ENCODE measurements at regions not wholly inside any gene's neighbourhood (a gene's known extent, or its start where the extent isn't known, plus 50 kb on each side); places are given as distances from the start of the nearest gene placed in this dataset.
"Not testable (repeated sequence)": the region's sequence is repeated elsewhere in the genome, so short reads cannot be mapped to it uniquely, and the experiment has no call there.

DNA sequence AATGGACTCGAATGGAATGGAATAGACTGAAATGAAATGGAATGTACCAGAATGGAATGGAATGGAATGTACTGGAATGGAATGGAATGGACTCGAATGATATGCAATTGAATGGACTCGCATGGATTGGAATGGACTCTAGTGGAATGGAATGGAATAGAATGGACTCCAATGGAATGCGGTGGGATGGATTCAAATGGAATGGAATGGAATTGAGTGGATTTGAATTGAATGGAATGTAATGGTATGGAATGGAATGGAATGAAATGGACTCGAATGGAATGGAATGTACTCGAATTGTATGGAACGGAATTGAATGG, 99.6 kb upstream of the FBXO28 start:
- CTCF ChIA-PET: no interaction called here
- no peaks in the 10 kb centered on the region for H3K9me3 Mint-ChIP-seq (ENCODE audit: low read depth)
- H3K27me3 Mint-ChIP-seq: no peaks in the 10 kb centered on the region
- H3K36me3 Mint-ChIP-seq: peaks cover 6% of the 10 kb centered on the region
- no peak for DNase-seq
- H3K4me3 Mint-ChIP-seq: no peak overlapping the region
- no peaks in the 10 kb centered on the region for H3K4me1 Mint-ChIP-seq
- no peak for ATAC-seq
- no peak overlapping the region for H3K27ac Mint-ChIP-seq

DNA sequence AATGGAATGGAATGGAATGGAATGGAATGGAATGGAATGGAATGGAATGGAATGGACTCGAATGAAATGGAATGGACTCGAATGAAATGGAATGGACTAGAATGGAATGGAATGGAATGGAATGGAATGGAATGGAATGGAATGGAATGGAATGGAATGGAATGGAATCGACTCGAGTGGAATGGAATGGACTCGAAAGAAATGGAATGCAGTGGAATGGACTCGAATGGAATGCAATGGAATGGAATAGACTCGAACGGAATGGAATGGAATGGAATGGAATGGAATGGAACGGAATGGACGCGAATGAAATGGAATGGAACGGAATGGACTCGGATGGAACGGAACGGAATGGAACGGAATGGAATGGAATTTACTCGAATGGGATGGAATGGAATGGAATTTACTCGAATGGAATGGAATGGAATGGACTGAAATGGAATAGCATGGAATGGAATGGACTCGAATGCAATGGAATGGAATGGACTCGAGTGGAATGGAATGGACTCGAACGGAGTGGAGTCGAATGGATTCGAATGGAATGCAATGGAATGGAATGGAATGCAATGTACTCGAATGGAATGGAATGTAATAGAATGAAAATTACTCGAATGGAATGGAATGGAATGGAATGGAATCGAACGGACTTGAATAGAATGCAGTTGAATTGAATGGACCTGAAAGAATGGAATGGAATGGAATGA, 100.1 kb upstream of the FBXO28 start:
- H3K36me3 Mint-ChIP-seq; CTCF ChIA-PET; DNase-seq; H3K9me3 Mint-ChIP-seq (ENCODE audit: low read depth); H3K27ac Mint-ChIP-seq; ATAC-seq; H3K4me1 Mint-ChIP-seq; H3K4me3 Mint-ChIP-seq; H3K27me3 Mint-ChIP-seq: not testable (repeated sequence)

- CTCF ChIA-PET; DNase-seq; H3K4me3 Mint-ChIP-seq; H3K4me1 Mint-ChIP-seq; H3K27me3 Mint-ChIP-seq; ATAC-seq; H3K27ac Mint-ChIP-seq; H3K9me3 Mint-ChIP-seq (ENCODE audit: low read depth): not testable (repeated sequence)
- peaks cover 14% of the 10 kb centered on the region for H3K36me3 Mint-ChIP-seq
Measured at GRCh38 chr1:224012807-224013434, 101.0 kb upstream of the FBXO28 start.

DNA sequence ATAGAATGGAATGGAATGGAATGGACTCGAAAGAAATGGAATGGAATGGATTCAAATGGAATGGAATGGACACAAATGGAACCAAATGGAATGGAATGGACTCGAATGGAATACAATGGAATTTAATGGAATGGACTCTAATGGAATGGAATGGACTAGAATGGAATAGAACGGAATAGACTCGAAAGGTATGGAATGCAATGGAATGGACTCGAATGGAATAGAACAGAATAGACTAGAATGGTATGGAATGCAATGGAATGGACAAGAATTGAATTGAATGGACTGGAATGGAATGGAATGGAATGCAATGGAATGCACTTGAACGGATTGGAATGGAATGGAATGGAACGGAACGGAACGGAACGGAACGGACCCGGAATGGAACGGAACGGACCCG, 101.7 kb upstream of the FBXO28 start:
- H3K4me3 Mint-ChIP-seq; H3K27ac Mint-ChIP-seq; H3K4me1 Mint-ChIP-seq; DNase-seq; CTCF ChIA-PET; H3K27me3 Mint-ChIP-seq; ATAC-seq; H3K9me3 Mint-ChIP-seq (ENCODE audit: low read depth): not testable (repeated sequence)
- H3K36me3 Mint-ChIP-seq: peaks cover 20% of the 10 kb centered on the region

DNA sequence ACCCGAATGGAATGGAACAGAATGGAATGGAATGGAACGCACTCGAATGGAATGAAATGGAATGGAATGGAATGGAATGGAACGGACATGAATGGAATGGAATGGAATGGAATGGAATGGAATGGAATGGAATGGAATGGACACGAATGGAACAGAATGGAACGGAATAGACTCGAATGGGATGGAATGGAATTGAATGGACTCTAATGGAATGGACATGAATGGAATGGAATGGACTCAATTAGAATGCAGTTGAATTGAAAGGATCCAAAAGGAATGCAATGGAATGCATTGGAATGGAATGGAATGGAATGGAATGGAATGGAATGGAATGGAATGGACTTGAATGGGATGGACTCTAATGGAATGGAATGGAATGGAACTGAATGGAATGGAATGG, 102.2 kb upstream of the FBXO28 start:
- DNase-seq; CTCF ChIA-PET; H3K4me3 Mint-ChIP-seq; H3K27ac Mint-ChIP-seq; H3K27me3 Mint-ChIP-seq; H3K4me1 Mint-ChIP-seq; ATAC-seq; H3K9me3 Mint-ChIP-seq (ENCODE audit: low read depth): not testable (repeated sequence)
- peaks cover 21% of the 10 kb centered on the region for H3K36me3 Mint-ChIP-seq

- H3K27me3 Mint-ChIP-seq; H3K27ac Mint-ChIP-seq; H3K9me3 Mint-ChIP-seq (ENCODE audit: low read depth); ATAC-seq; DNase-seq; H3K4me1 Mint-ChIP-seq; H3K4me3 Mint-ChIP-seq; CTCF ChIA-PET: not testable (repeated sequence)
- H3K36me3 Mint-ChIP-seq: peaks cover 22% of the 10 kb centered on the region
Measured at GRCh38 chr1:224011153-224011552, 102.8 kb upstream of the FBXO28 start.

GRCh38 chr1:224005973-224006372, 107.9 kb upstream of the FBXO28 start:
- CTCF ChIA-PET, ATAC-seq, H3K4me3 Mint-ChIP-seq: not testable (repeated sequence)

DNA sequence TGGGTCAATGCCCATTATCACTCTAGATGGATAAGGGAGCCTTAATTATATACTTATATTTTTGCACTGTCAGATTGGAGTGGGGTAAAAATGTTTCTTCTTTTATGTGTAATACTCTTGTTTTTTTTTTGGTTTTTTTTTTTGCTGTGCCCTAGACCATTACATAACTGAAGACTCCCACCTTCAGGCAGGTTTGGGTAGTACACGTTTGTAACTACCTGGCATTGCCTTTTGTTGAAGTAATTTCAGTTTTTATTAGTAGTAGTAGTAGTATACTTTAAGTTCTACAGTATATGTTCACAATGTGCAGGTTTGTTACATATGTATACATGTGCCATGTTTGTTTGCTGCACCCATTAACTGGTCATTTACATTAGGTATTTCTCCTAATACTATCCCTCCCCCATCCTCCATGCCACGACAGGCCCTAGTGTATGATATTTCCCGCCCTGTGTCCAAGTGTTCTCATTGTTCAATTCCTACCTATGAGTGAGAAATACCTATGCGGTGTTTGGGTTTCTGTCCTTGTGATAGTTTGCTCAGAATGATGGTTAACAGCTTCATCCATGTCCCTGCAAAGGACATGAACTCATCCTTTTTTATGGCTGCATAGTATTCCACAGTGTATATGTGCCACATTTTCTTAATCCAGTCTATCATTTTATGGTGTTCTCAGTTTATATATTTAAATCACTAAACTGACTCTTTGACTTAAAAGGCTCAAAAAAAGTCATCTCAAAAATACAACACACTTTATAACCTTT, 109.2 kb upstream of the FBXO28 start:
- ATAC-seq; H3K9me3 Mint-ChIP-seq (ENCODE audit: low read depth); H3K27ac Mint-ChIP-seq; H3K4me1 Mint-ChIP-seq; H3K27me3 Mint-ChIP-seq; CTCF ChIA-PET; H3K4me3 Mint-ChIP-seq: not testable (repeated sequence)
- peaks cover 26% of the 10 kb centered on the region for H3K36me3 Mint-ChIP-seq
- peak; percentile 64 for DNase-seq

More at GRCh38 chr1:224005973-224006372, 107.9 kb upstream of the FBXO28 start:
- not testable (repeated sequence) for H3K9me3 Mint-ChIP-seq (ENCODE audit: low read depth); H3K27me3 Mint-ChIP-seq; H3K4me1 Mint-ChIP-seq; H3K27ac Mint-ChIP-seq; DNase-seq
- peaks cover 28% of the 10 kb centered on the region for H3K36me3 Mint-ChIP-seq

- ATAC-seq; H3K4me3 Mint-ChIP-seq; H3K27me3 Mint-ChIP-seq; CTCF ChIA-PET; DNase-seq; H3K9me3 Mint-ChIP-seq (ENCODE audit: low read depth); H3K4me1 Mint-ChIP-seq; H3K27ac Mint-ChIP-seq: not testable (repeated sequence)
- H3K36me3 Mint-ChIP-seq: peaks cover 26% of the 10 kb centered on the region
Measured at GRCh38 chr1:224003896-224004295, 110.0 kb upstream of the FBXO28 start.

DNA sequence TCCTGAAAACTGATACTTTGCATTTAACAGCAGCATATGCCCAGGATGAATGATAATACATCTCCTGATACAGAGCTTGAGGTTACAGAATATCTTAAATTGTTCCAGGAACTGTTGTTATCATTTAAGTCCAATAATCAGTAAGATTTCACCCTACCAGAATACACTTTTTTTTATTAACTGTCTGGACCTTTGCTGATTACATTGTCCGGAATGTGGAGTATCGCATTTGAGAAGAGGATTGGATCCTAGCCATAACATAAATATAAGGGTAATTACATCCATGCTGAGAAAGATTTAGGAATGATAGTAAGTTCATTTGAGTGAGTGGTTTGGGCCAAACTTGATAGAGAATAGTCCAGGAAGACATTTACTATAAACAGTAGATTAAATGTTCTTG, 112.2 kb upstream of the FBXO28 start:
- H3K4me1 Mint-ChIP-seq; H3K4me3 Mint-ChIP-seq; DNase-seq; H3K9me3 Mint-ChIP-seq (ENCODE audit: low read depth); H3K27me3 Mint-ChIP-seq; CTCF ChIA-PET; ATAC-seq; H3K27ac Mint-ChIP-seq: not testable (repeated sequence)
- H3K36me3 Mint-ChIP-seq: peaks cover 13% of the 10 kb centered on the region

GRCh38 chr1:223999761-224000160, 114.2 kb upstream of the FBXO28 start:
- H3K36me3 Mint-ChIP-seq; H3K4me1 Mint-ChIP-seq; CTCF ChIA-PET; ATAC-seq; H3K4me3 Mint-ChIP-seq; H3K9me3 Mint-ChIP-seq (ENCODE audit: low read depth); H3K27me3 Mint-ChIP-seq; H3K27ac Mint-ChIP-seq; DNase-seq: not testable (repeated sequence)

GRCh38 chr1:223998676-223999455, 115.0 kb upstream of the FBXO28 start:
- H3K4me3 Mint-ChIP-seq; H3K27ac Mint-ChIP-seq; H3K27me3 Mint-ChIP-seq; DNase-seq; H3K4me1 Mint-ChIP-seq; H3K9me3 Mint-ChIP-seq (ENCODE audit: low read depth); H3K36me3 Mint-ChIP-seq; CTCF ChIA-PET; ATAC-seq: not testable (repeated sequence)

GRCh38 chr1:223996376-223996775, 117.5 kb upstream of the FBXO28 start:
- H3K4me1 Mint-ChIP-seq; DNase-seq; H3K27ac Mint-ChIP-seq; H3K27me3 Mint-ChIP-seq; H3K36me3 Mint-ChIP-seq; CTCF ChIA-PET; H3K9me3 Mint-ChIP-seq (ENCODE audit: low read depth); ATAC-seq; H3K4me3 Mint-ChIP-seq: not testable (repeated sequence)
